ENCODE measurements at regions not wholly inside any gene's neighbourhood (a gene's known extent, or its start where the extent isn't known, plus 50 kb on each side); places are given as distances from the start of the nearest gene placed in this dataset.

- intact Hi-C loops (cut with micrococcal nuclease): no loop called here
- Mint-ChIP-seq H3K27ac (no peak overlapping the region), H3K9me3 (peaks cover 29% of the 10 kb centered on the region), H3K4me3 (no peak overlapping the region), H3K4me1 (ENCODE audit: low read depth) (no peaks in the 10 kb centered on the region), H3K27me3 (no peaks in the 10 kb centered on the region), H3K36me3 (ENCODE audit: low read depth) (no peaks in the 10 kb centered on the region)
These were observed 258.9 kb upstream of the IRX2 start for GRCh38 chr5:3010301-3010952.

- Mint-ChIP-seq H3K4me1 (ENCODE audit: low read depth) (no peaks in the 10 kb centered on the region), H3K27me3 (no peaks in the 10 kb centered on the region), H3K36me3 (ENCODE audit: low read depth) (no peaks in the 10 kb centered on the region), H3K27ac (no peak overlapping the region), H3K9me3 (peaks cover 37% of the 10 kb centered on the region), H3K4me3 (no peak overlapping the region)
- intact Hi-C loops (cut with micrococcal nuclease): no loop called here
These were observed 258.1 kb upstream of the IRX2 start for GRCh38 chr5:3009605-3010004.

- no peak overlapping the region for H3K27ac Mint-ChIP-seq
- H3K27me3 Mint-ChIP-seq: no peaks in the 10 kb centered on the region
- no peaks in the 10 kb centered on the region for H3K4me1 Mint-ChIP-seq (ENCODE audit: low read depth)
- no peaks in the 10 kb centered on the region for H3K36me3 Mint-ChIP-seq (ENCODE audit: low read depth)
- no peak overlapping the region for H3K4me3 Mint-ChIP-seq
- intact Hi-C loops (cut with micrococcal nuclease): no loop called here
- H3K9me3 Mint-ChIP-seq: peaks cover 53% of the 10 kb centered on the region
These were observed 256.1 kb upstream of the IRX2 start for GRCh38 chr5:3007577-3007976.

- Mint-ChIP-seq H3K4me3 (no peak overlapping the region), H3K4me1 (ENCODE audit: low read depth) (no peaks in the 10 kb centered on the region), H3K27ac (no peak overlapping the region), H3K36me3 (ENCODE audit: low read depth) (no peaks in the 10 kb centered on the region), H3K9me3 (peaks cover 58% of the 10 kb centered on the region), H3K27me3 (no peaks in the 10 kb centered on the region)
- intact Hi-C loops (cut with micrococcal nuclease): no loop called here
These were observed 255.6 kb upstream of the IRX2 start for GRCh38 chr5:3006961-3007551.

DNA sequence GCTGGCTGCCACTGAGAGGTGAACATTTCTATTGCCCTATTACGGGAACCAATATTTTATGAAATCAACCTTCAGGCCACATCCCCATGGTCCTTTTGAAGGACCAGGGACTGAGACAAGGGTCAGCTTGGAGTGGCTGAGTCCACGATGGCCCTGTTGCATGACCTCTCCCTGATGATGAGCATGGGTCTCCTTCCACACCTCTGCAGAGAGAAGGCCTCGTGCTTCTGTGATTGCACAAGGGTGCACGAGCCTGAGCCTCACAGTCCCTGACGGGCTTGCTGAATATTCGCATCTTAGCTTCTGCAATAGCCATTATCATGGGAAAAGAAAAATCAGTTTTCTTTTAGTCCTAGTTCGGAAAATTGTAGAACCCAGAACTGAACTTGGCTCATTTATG is 255.0 kb upstream of the IRX2 start:
- H3K4me3 Mint-ChIP-seq: no peak overlapping the region
- no peaks in the 10 kb centered on the region for H3K27me3 Mint-ChIP-seq
- intact Hi-C loops (cut with micrococcal nuclease): no loop called here
- H3K36me3 Mint-ChIP-seq (ENCODE audit: low read depth): no peaks in the 10 kb centered on the region
- peaks cover 58% of the 10 kb centered on the region for H3K9me3 Mint-ChIP-seq
- H3K4me1 Mint-ChIP-seq (ENCODE audit: low read depth): no peaks in the 10 kb centered on the region
- no peak overlapping the region for H3K27ac Mint-ChIP-seq

GRCh38 chr5:3004361-3005080 is 253.0 kb upstream of the IRX2 start:
- peaks cover 60% of the 10 kb centered on the region for H3K9me3 Mint-ChIP-seq

DNA sequence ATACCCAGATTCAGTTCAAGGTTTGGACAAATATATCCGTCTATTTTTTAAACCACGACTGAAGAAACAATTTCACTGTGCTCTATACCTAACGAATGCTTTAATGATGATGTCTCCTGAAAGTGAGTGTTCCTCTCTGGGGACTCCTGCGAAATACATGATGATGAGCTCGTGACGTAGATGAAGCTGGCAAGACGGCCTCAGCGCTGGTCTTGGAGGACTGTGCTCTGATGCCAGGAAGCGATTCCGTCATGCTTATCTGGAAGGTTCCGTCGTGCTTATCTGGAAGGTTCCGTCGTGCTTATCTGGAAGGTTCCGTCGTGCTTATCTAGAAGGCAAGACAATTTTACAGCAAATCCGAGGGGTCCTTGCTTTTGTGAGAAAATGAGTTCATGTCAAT is 250.8 kb upstream of the IRX2 start:
- H3K4me3 Mint-ChIP-seq: no peak overlapping the region

More at GRCh38 chr5:3004361-3005080, 253.0 kb upstream of the IRX2 start:
- no peaks in the 10 kb centered on the region for H3K27me3 Mint-ChIP-seq
- H3K4me3 Mint-ChIP-seq: no peak overlapping the region
- H3K4me1 Mint-ChIP-seq (ENCODE audit: low read depth): no peaks in the 10 kb centered on the region
- intact Hi-C loops (cut with micrococcal nuclease): no loop called here
- H3K36me3 Mint-ChIP-seq (ENCODE audit: low read depth): no peaks in the 10 kb centered on the region
- H3K27ac Mint-ChIP-seq: no peak overlapping the region

GRCh38 chr5:3000631-3001030 is 249.2 kb upstream of the IRX2 start:
- Mint-ChIP-seq H3K4me1 (ENCODE audit: low read depth) (no peaks in the 10 kb centered on the region), H3K4me3 (no peak overlapping the region), H3K9me3 (peaks cover 50% of the 10 kb centered on the region), H3K36me3 (ENCODE audit: low read depth) (no peaks in the 10 kb centered on the region), H3K27me3 (no peaks in the 10 kb centered on the region), H3K27ac (no peak overlapping the region)
- intact Hi-C loops (cut with micrococcal nuclease): no loop called here

More for the DNA sequence above, 250.8 kb upstream of the IRX2 start:
- Mint-ChIP-seq H3K36me3 (ENCODE audit: low read depth) (no peaks in the 10 kb centered on the region), H3K27ac (no peak overlapping the region), H3K4me1 (ENCODE audit: low read depth) (no peaks in the 10 kb centered on the region), H3K27me3 (no peaks in the 10 kb centered on the region), H3K9me3 (peaks cover 53% of the 10 kb centered on the region)
- intact Hi-C loops (cut with micrococcal nuclease): no loop called here

DNA sequence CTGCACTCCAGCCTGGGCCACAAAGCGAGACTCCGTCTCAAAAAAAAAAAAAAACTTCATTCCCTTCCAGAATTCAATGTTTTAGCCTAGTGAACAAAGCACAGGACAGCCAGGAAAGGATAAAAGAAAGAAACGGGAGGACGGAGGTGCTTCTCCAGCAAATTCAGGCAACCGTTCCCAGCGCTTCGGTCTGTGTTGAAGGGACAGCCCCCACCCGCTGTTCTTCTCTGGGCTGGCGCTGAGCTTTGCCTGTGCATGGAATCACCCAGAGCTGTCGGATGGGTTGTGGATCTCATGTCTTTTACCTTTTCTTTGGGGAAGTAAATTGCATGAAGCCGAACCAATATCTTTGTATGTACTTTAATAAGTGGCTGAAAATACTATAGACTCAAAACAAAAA is 248.4 kb upstream of the IRX2 start:
- H3K4me1 Mint-ChIP-seq (ENCODE audit: low read depth): no peaks in the 10 kb centered on the region
- intact Hi-C loops (cut with micrococcal nuclease): no loop called here
- H3K27ac Mint-ChIP-seq: no peak overlapping the region
- no peaks in the 10 kb centered on the region for H3K36me3 Mint-ChIP-seq (ENCODE audit: low read depth)
- no peaks in the 10 kb centered on the region for H3K27me3 Mint-ChIP-seq
- H3K9me3 Mint-ChIP-seq: peaks cover 43% of the 10 kb centered on the region
- no peak overlapping the region for H3K4me3 Mint-ChIP-seq

DNA sequence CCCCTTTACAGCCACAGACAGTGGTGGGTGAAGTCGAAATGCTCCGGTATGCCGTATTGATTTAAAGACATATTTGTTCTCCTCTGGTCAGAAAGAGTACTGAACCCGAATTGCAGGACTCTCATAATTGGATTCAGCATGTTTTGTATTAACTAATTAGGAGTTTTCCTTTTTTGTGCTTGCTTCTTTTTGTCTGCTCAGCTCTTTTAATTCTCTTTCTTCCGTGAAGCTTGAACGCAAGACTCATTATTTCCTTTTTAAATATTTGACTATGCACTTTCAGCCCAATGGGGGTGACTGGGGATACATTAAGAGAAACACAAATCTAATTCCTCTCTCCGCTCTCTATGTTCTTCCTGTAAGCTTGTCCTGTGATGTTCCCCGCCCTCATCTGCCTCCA is 246.6 kb upstream of the IRX2 start:
- no peaks in the 10 kb centered on the region for H3K36me3 Mint-ChIP-seq (ENCODE audit: low read depth)
- H3K27ac Mint-ChIP-seq: no peak overlapping the region
- H3K9me3 Mint-ChIP-seq: peaks cover 30% of the 10 kb centered on the region
- intact Hi-C loops (cut with micrococcal nuclease): no loop called here
- H3K4me3 Mint-ChIP-seq: no peak overlapping the region
- H3K27me3 Mint-ChIP-seq: no peaks in the 10 kb centered on the region
- H3K4me1 Mint-ChIP-seq (ENCODE audit: low read depth): no peaks in the 10 kb centered on the region

DNA sequence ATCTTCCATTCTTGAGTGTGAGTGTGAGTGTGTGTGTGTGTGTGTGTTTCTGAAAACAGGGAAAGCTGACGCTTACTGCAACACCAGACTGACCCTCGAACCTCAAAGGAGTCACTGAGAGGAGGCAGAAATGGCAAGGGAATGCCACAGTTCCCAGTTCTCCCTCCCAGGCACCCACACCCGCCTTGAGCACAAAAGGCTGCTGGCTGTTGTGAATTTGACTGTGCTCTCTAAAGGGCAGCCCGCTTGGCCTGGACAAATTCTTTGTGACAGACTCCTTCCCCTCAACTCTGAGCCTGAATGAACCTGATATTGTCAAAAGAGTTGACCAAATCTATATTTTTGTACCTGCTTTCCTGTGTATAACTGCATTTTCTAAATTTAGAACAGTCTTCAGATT is 245.7 kb upstream of the IRX2 start:
- H3K27ac Mint-ChIP-seq: no peak overlapping the region
- no peaks in the 10 kb centered on the region for H3K4me1 Mint-ChIP-seq (ENCODE audit: low read depth)
- intact Hi-C loops (cut with micrococcal nuclease): no loop called here
- peaks cover 21% of the 10 kb centered on the region for H3K9me3 Mint-ChIP-seq
- no peak overlapping the region for H3K4me3 Mint-ChIP-seq
- no peaks in the 10 kb centered on the region for H3K36me3 Mint-ChIP-seq (ENCODE audit: low read depth)
- H3K27me3 Mint-ChIP-seq: no peaks in the 10 kb centered on the region

- no peaks in the 10 kb centered on the region for H3K27me3 Mint-ChIP-seq
- no peak overlapping the region for H3K4me3 Mint-ChIP-seq
- peaks cover 16% of the 10 kb centered on the region for H3K9me3 Mint-ChIP-seq
These were observed 245.2 kb upstream of the IRX2 start for GRCh38 chr5:2996687-2997086.

GRCh38 chr5:2996248-2996647 is 244.8 kb upstream of the IRX2 start:
- Mint-ChIP-seq H3K9me3 (peaks cover 12% of the 10 kb centered on the region), H3K27ac (no peak overlapping the region), H3K36me3 (ENCODE audit: low read depth) (no peaks in the 10 kb centered on the region), H3K4me3 (no peak overlapping the region), H3K4me1 (ENCODE audit: low read depth) (no peaks in the 10 kb centered on the region), H3K27me3 (no peaks in the 10 kb centered on the region)
- intact Hi-C loops (cut with micrococcal nuclease): no loop called here

More at GRCh38 chr5:2996687-2997086, 245.2 kb upstream of the IRX2 start:
- Mint-ChIP-seq H3K4me1 (ENCODE audit: low read depth) (no peaks in the 10 kb centered on the region), H3K36me3 (ENCODE audit: low read depth) (no peaks in the 10 kb centered on the region), H3K27ac (no peak overlapping the region)
- intact Hi-C loops (cut with micrococcal nuclease): no loop called here

GRCh38 chr5:2995667-2996066 is 244.2 kb upstream of the IRX2 start:
- Mint-ChIP-seq H3K4me1 (ENCODE audit: low read depth) (no peaks in the 10 kb centered on the region), H3K4me3 (no peak overlapping the region), H3K27me3 (no peaks in the 10 kb centered on the region), H3K27ac (no peak overlapping the region), H3K36me3 (ENCODE audit: low read depth) (no peaks in the 10 kb centered on the region), H3K9me3 (peaks cover 6% of the 10 kb centered on the region)
- intact Hi-C loops (cut with micrococcal nuclease): no loop called here
